DND-41 (cell line): ENCODE measurements at regions not wholly inside any gene's neighbourhood (a gene's known extent, or its start where the extent isn't known, plus 50 kb on each side); places are given as distances from the start of the nearest gene placed in this dataset.

Experiments used
- ATAC-seq: fragments of 200-7000 bp; cut with Tn5 transposase; 3 replicates; pipeline ENCODE4 v1.9.1; 2021; ENCODE audit warnings: low read depth; ENCODE audit not compliant: insufficient read depth
- DNase-seq: peaks from one replicate; pipeline ENCODE4 v3.0.0-alpha.2; 2020
- H2AFZ ChIP-seq: 2 replicates; pipeline ENCODE4 v1.6.0; 2012; ENCODE audit warnings: low read depth, low read length
- H3K27ac ChIP-seq: 2 replicates; pipeline ENCODE4 v1.5.1; 2012; ENCODE audit warnings: low read length, inconsistent platforms
- H3K27me3 ChIP-seq: fragments of 200-600 bp; sonication (generic); 2 replicates; pipeline ENCODE4 v1.6.0; 2012; ENCODE audit warnings: low read length, mild to moderate bottlenecking, inconsistent platforms; ENCODE audit not compliant: insufficient read depth, poor library complexity
- H3K36me3 ChIP-seq: 2 replicates; pipeline ENCODE4 v1.5.1; 2012; ENCODE audit warnings: low read length, inconsistent platforms; ENCODE audit not compliant: insufficient read depth
- H3K4me1 ChIP-seq: 2 replicates; pipeline ENCODE4 v1.5.1; 2012; ENCODE audit warnings: mild to moderate bottlenecking, low read length; ENCODE audit not compliant: insufficient read depth
- H3K4me2 ChIP-seq: 2 replicates; pipeline ENCODE4 v1.6.0; 2012; ENCODE audit warnings: mild to moderate bottlenecking, moderate library complexity, low read length, inconsistent platforms; ENCODE audit not compliant: insufficient read depth
- H3K4me3 ChIP-seq, 2 experiments: fragments of 200-600 bp in 1 of 2; shearing (Covaris generic) in 1 of 2; 2 replicates each; pipeline ENCODE4 v1.5.1; 2012 to 2016; ENCODE audit warnings: inconsistent platforms in 2 of 2, low read length in 2 of 2, mild to moderate bottlenecking in 2 of 2, low read depth in 1 of 2, moderate library complexity in 1 of 2
- H3K79me2 ChIP-seq: 2 replicates; pipeline ENCODE4 v1.6.0; 2012; ENCODE audit warnings: low read length, inconsistent platforms; ENCODE audit not compliant: insufficient read depth
- H3K9ac ChIP-seq: 2 replicates; pipeline ENCODE4 v1.6.0; 2012; ENCODE audit warnings: low read depth, mild to moderate bottlenecking, inconsistent platforms, low read length, moderate library complexity
- H3K9me3 ChIP-seq: 2 replicates; pipeline ENCODE4 v1.5.1; 2012; ENCODE audit warnings: low read length, moderate library complexity, mild to moderate bottlenecking, inconsistent platforms; ENCODE audit not compliant: insufficient read depth, severe bottlenecking
- H4K20me1 ChIP-seq: 2 replicates; pipeline ENCODE4 v1.6.0; 2012; ENCODE audit warnings: low read length; ENCODE audit not compliant: insufficient read depth
- CTCF ChIP-seq: IDR thresholded peaks from 2 replicates; pipeline ENCODE4 v1.5.1; 2012; ENCODE audit warnings: borderline replicate concordance, low read length, moderate library complexity, mild to moderate bottlenecking; ENCODE audit not compliant: poor library complexity, severe bottlenecking; ENCODE audit errors: extremely low read depth
- EZH2 ChIP-seq: IDR thresholded peaks from 3 replicates; pipeline ENCODE4 v1.6.1; 2012; ENCODE audit warnings: borderline replicate concordance, low read depth, mild to moderate bottlenecking, moderate library complexity, low read length, inconsistent platforms; ENCODE audit not compliant: severe bottlenecking

DNA sequence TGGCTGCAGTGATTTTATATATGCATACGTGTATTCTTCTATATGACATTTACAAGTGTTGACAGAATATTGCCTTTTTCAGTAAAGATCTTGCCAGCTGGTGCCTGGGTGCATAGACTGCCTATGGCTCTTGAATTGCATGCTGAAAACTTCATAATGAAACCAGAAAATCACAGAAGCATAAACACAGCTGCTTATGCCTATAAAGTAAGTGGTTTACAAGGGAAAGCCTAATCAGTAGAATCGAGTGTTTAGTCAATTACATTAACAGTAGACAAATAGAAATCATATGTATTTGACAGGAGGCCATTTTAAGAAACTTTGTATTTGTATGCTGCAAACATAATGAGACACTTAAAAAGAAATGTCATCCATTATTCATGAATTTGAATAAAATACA is 82.5 kb downstream of the TMEM168 start:
- H3K4me3 ChIP-seq, result no peak overlapping the region
- ATAC-seq (no peak), DNase-seq (no peak)
- H3K9me3 ChIP-seq, result no peaks in the 10 kb centered on the region
- no peaks in the 10 kb centered on the region for H3K36me3 ChIP-seq
- no peak overlapping the region for H2AFZ ChIP-seq
- TF ChIP-seq EZH2, result no peak
- TF ChIP-seq CTCF, result no peak
- no peak overlapping the region for H3K4me2 ChIP-seq
- no peaks in the 10 kb centered on the region for H3K79me2 ChIP-seq
- no peak overlapping the region for H3K27ac ChIP-seq
- H3K27me3 ChIP-seq, result no peaks in the 10 kb centered on the region
- no peaks in the 10 kb centered on the region for H4K20me1 ChIP-seq
- H3K9ac ChIP-seq, result no peak overlapping the region
- no peaks in the 10 kb centered on the region for H3K4me1 ChIP-seq

- no peak overlapping the region for H3K27ac ChIP-seq
- H3K79me2 ChIP-seq, result no peaks in the 10 kb centered on the region
- no peak overlapping the region for H3K4me3 ChIP-seq
- H3K9ac ChIP-seq, result no peak overlapping the region
- no peak for DNase-seq
- no peaks in the 10 kb centered on the region for H3K27me3 ChIP-seq
- H3K4me2 ChIP-seq, result no peak overlapping the region
- H2AFZ ChIP-seq, result no peak overlapping the region
- no peaks in the 10 kb centered on the region for H4K20me1 ChIP-seq
- TF ChIP-seq CTCF (no peak), EZH2 (no peak)
- H3K9me3 ChIP-seq, result no peaks in the 10 kb centered on the region
- no peaks in the 10 kb centered on the region for H3K4me1 ChIP-seq
- no peaks in the 10 kb centered on the region for H3K36me3 ChIP-seq
- ATAC-seq, result no peak
Measured at GRCh38 chr7:112708236-112708635, 82.0 kb downstream of the TMEM168 start.
